Right lobe of liver (tissue), 4 donors: ENCODE measurements at regions not wholly inside any gene's neighbourhood (a gene's known extent, or its start where the extent isn't known, plus 50 kb on each side); places are given as distances from the start of the nearest gene placed in this dataset.

Source experiments
- POLR2A ChIP-seq: fragments of 450-650 bp; IDR thresholded peaks from one replicate; pipeline ENCODE4 v1.6.1; 2017; ENCODE audit warnings: antibody characterized with exemption, mild to moderate bottlenecking
- TF ChIP-seq, protein P1 (sequence below), 4 donors: fragments of 200-600 bp in 3 of 4; fragments of 450-650 bp in 1 of 4; IDR thresholded peaks; one replicate each; pipeline versions ENCODE4 v1.5.1 to v1.8.0; 2016 to 2022; ENCODE audit warnings: antibody characterized with exemption in 4 of 4, mild to moderate bottlenecking in 2 of 4
- donor health status: DM: no; HTN: no; CAD: no.
- donor health status: DM: no; HTN: no; CAD: no.
- donor health status: DM: no; HTN: yes; CAD: no.

DNA sequence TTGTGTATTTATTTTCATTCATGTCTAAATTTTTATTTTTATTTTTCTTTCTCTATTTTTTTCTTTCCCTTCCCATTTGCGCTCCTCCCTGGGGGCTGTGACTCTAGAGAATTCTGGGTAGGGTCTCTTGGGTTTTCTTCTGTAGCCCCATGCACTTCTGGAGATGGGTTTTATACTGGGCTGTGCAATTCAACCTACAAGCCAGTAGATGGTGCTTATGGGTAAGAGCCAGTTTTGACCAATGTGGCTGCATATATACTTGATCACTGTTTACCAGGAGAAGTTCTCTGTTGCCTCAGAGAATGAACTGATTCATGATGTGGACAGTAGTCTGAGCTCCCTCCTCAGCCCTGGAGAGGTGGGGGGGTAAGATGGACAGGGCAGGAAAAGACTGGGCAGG, 614.6 kb downstream of the PCDH19 start:
- TF ChIP-seq, protein P1, sequence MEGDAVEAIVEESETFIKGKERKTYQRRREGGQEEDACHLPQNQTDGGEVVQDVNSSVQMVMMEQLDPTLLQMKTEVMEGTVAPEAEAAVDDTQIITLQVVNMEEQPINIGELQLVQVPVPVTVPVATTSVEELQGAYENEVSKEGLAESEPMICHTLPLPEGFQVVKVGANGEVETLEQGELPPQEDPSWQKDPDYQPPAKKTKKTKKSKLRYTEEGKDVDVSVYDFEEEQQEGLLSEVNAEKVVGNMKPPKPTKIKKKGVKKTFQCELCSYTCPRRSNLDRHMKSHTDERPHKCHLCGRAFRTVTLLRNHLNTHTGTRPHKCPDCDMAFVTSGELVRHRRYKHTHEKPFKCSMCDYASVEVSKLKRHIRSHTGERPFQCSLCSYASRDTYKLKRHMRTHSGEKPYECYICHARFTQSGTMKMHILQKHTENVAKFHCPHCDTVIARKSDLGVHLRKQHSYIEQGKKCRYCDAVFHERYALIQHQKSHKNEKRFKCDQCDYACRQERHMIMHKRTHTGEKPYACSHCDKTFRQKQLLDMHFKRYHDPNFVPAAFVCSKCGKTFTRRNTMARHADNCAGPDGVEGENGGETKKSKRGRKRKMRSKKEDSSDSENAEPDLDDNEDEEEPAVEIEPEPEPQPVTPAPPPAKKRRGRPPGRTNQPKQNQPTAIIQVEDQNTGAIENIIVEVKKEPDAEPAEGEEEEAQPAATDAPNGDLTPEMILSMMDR (IDR thresholded peaks at IDR 0.05): peak; percentile 8 to 30 (median 24)
- TF ChIP-seq POLR2A: no peak
